H9 (cell line): ENCODE measurements at regions not wholly inside any gene's neighbourhood (a gene's known extent, or its start where the extent isn't known, plus 50 kb on each side); places are given as distances from the start of the nearest gene placed in this dataset.

Source experiments
- DNase-seq: peaks from one replicate; pipeline ENCODE4 v3.0.0-alpha.2; 2017
- H2AFZ ChIP-seq: one replicate; pipeline ENCODE4 v1.6.1; 2013; ENCODE audit warnings: mild to moderate bottlenecking, low read length, control low read depth, moderate library complexity
- H2AK5ac ChIP-seq: 2 replicates; pipeline ENCODE4 v1.6.1; 2013; ENCODE audit warnings: low read length, control low read depth, mixed read lengths; ENCODE audit not compliant: insufficient read length
- H2BK120ac ChIP-seq: one replicate; pipeline ENCODE4 v1.6.1; 2013; ENCODE audit warnings: low read depth, mild to moderate bottlenecking, low read length, control low read depth, inconsistent platforms; ENCODE audit not compliant: poor library complexity, severe bottlenecking
- H2BK12ac ChIP-seq: 2 replicates; pipeline ENCODE4 v1.6.1; 2013; ENCODE audit warnings: low read length, control low read depth, mixed read lengths, low read depth; ENCODE audit not compliant: insufficient read length
- H2BK15ac ChIP-seq: 2 replicates; pipeline ENCODE4 v1.6.1; 2013; ENCODE audit warnings: low read depth, low read length, control low read depth
- H2BK20ac ChIP-seq: one replicate; pipeline ENCODE4 v1.6.1; 2013; ENCODE audit warnings: low read depth, mild to moderate bottlenecking, low read length, control low read depth, inconsistent platforms; ENCODE audit not compliant: poor library complexity, severe bottlenecking
- H2BK5ac ChIP-seq: 2 replicates; pipeline ENCODE4 v1.6.1; 2013; ENCODE audit warnings: low read length, control low read depth, mixed read lengths; ENCODE audit not compliant: insufficient read length
- H3K14ac ChIP-seq: 2 replicates; pipeline ENCODE4 v1.6.1; 2013; ENCODE audit warnings: low read length, control low read depth; ENCODE audit not compliant: insufficient read depth
- H3K18ac ChIP-seq: 2 replicates; pipeline ENCODE4 v1.6.1; 2013; ENCODE audit warnings: low read depth, mild to moderate bottlenecking, mixed read lengths, low read length, control low read depth; ENCODE audit not compliant: insufficient read length
- H3K23ac ChIP-seq: 2 replicates; pipeline ENCODE4 v1.6.1; 2013; ENCODE audit warnings: low read length, control low read depth, mixed read lengths, low read depth; ENCODE audit not compliant: insufficient read length
- H3K23me2 ChIP-seq: 2 replicates; pipeline ENCODE4 v1.6.1; 2013; ENCODE audit warnings: low read depth, mild to moderate bottlenecking, mixed read lengths, low read length, control low read depth; ENCODE audit not compliant: insufficient read length, poor library complexity, severe bottlenecking
- H3K27ac ChIP-seq: 2 replicates; pipeline ENCODE4 v1.5.1; 2013; ENCODE audit warnings: low read length, control low read depth, mixed read lengths, low read depth; ENCODE audit not compliant: insufficient read length
- H3K27me3 ChIP-seq: 2 replicates; pipeline ENCODE4 v1.6.1; 2013; ENCODE audit warnings: low read length, control low read depth, inconsistent platforms; ENCODE audit not compliant: insufficient read depth
- H3K4ac ChIP-seq: 2 replicates; pipeline ENCODE4 v1.6.1; 2013; ENCODE audit warnings: low read depth, mild to moderate bottlenecking, control low read depth, inconsistent platforms, low read length, moderate library complexity
- H3K4me1 ChIP-seq: 2 replicates; pipeline ENCODE4 v1.6.1; 2013; ENCODE audit warnings: low read length, control low read depth, inconsistent platforms; ENCODE audit not compliant: insufficient read depth
- H3K4me2 ChIP-seq: 2 replicates; pipeline ENCODE4 v1.6.1; 2013; ENCODE audit warnings: low read length, control low read depth, mixed read lengths; ENCODE audit not compliant: insufficient read length, insufficient read depth
- H3K56ac ChIP-seq: 2 replicates; pipeline ENCODE4 v1.6.1; 2013; ENCODE audit warnings: low read depth, mild to moderate bottlenecking, mixed read lengths, low read length, control low read depth; ENCODE audit not compliant: insufficient read length
- H3K79me1 ChIP-seq: 2 replicates; pipeline ENCODE4 v1.6.1; 2013; ENCODE audit warnings: low read depth, mild to moderate bottlenecking, moderate library complexity, low read length, control low read depth, inconsistent platforms; ENCODE audit not compliant: insufficient read depth, poor library complexity, severe bottlenecking
- H3K79me2 ChIP-seq: 2 replicates; pipeline ENCODE4 v1.6.1; 2013; ENCODE audit warnings: low read length, control low read depth, inconsistent platforms; ENCODE audit not compliant: insufficient read depth
- H3K9ac ChIP-seq: 2 replicates; pipeline ENCODE4 v1.6.1; 2013; ENCODE audit warnings: low read length, control low read depth, mixed read lengths; ENCODE audit not compliant: insufficient read length; ENCODE audit errors: extremely low read depth
- H3K9me3 ChIP-seq: one replicate; pipeline ENCODE4 v1.6.1; 2013; ENCODE audit warnings: low read depth, low read length, inconsistent platforms; ENCODE audit not compliant: control insufficient read depth
- H3T11ph ChIP-seq: one replicate; pipeline ENCODE4 v1.6.1; 2013; ENCODE audit warnings: mild to moderate bottlenecking, low read length, control low read depth, inconsistent platforms
- H4K20me1 ChIP-seq: one replicate; pipeline ENCODE4 v1.6.1; 2013; ENCODE audit not compliant: control insufficient read depth, insufficient read length, insufficient read depth
- H4K5ac ChIP-seq: 2 replicates; pipeline ENCODE4 v1.6.1; 2013; ENCODE audit warnings: low read depth, mild to moderate bottlenecking, mixed read lengths, low read length, control low read depth; ENCODE audit not compliant: insufficient read length
- H4K8ac ChIP-seq: replicated peaks from 2 replicates; pipeline ENCODE4 v1.6.1; 2013; ENCODE audit warnings: low read length, control low read depth, mixed read lengths, low read depth; ENCODE audit not compliant: insufficient read length
- H4K91ac ChIP-seq: 2 replicates; pipeline ENCODE4 v1.6.1; 2013; ENCODE audit warnings: low read depth, mild to moderate bottlenecking, moderate library complexity, mixed read lengths, low read length, control low read depth; ENCODE audit not compliant: insufficient read length
- H3K27ac Mint-ChIP-seq, 3 experiments: 2 replicates in 2 of 3; 3 replicates in 1 of 3; pipeline ENCODE4 v1.8.0; 2020 to 2021; ENCODE audit warnings: mixed read lengths in 3 of 3, mild to moderate bottlenecking in 1 of 3, moderate library complexity in 1 of 3
- H3K27me3 Mint-ChIP-seq: 2 replicates; pipeline ENCODE4 v1.8.0; 2021; ENCODE audit warnings: low read depth, mild to moderate bottlenecking, moderate library complexity, mixed read lengths
- H3K36me3 Mint-ChIP-seq, 3 experiments: 2 replicates in 2 of 3; 3 replicates in 1 of 3; pipeline ENCODE4 v1.8.0; 2020 to 2021; ENCODE audit warnings: low read depth in 3 of 3, mixed read lengths in 3 of 3; ENCODE audit not compliant: insufficient read depth in 1 of 3
- H3K4me1 Mint-ChIP-seq, 2 experiments: 2 replicates each; pipeline ENCODE4 v1.8.0; 2020; ENCODE audit warnings: mixed read lengths in 2 of 2
- H3K4me3 Mint-ChIP-seq, 2 experiments: 2 replicates in 1 of 2; 3 replicates in 1 of 2; pipeline ENCODE4 v1.8.0; 2020 to 2021; ENCODE audit warnings: mild to moderate bottlenecking in 2 of 2, mixed read lengths in 2 of 2, moderate library complexity in 1 of 2
- H3K9me3 Mint-ChIP-seq, 2 experiments: 2 replicates in 1 of 2; 3 replicates in 1 of 2; pipeline ENCODE4 v1.8.0; 2020; ENCODE audit warnings: mild to moderate bottlenecking in 2 of 2, mixed read lengths in 2 of 2, moderate library complexity in 1 of 2
- WGBS: extraction: QIAGEN DNeasy Blood & Tissue Kit; methylation state at CpG from one replicate; pipeline ENCODE4 v1.1.7; 2013; ENCODE audit warnings: missing lambda C conversion rate, low lambda C conversion rate, mixed read lengths; ENCODE audit not compliant: insufficient read length; ENCODE audit errors: extremely low coverage; 5-methylcytosine and 5-hydroxymethylcytosine counted together
- TF ChIP-seq, protein P1 (sequence below): fragments of 200-600 bp; sonication (generic); conservative IDR thresholded peaks from 3 replicates; pipeline ENCODE4 v1.8.0; 2021; ENCODE audit warnings: antibody characterized with exemption, mild to moderate bottlenecking

DNA sequence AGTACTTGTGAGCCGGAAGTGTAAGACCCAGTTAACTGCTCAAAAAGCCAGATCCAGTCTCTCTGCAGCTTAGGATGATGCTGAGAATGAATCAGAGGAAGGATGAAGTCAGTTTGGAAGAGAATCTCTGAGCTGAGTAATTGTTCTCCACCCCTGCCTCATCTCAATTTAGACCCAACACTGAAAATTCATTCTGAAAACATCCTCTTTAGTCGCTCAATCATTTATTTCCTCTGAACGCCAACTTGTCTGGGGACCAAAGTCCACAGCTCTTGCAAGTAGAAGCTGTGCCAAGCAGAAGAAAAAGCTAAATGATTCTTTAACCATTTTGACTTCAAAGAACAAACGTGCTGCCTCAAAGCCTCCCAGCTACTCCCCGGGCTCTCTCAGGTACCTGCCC, 177.1 kb upstream of the KLHL29 start:
- Histone ChIP-seq H4K91ac (no peak overlapping the region), H4K8ac (no peak overlapping the region), H3K79me2 (no peaks in the 10 kb centered on the region), H3K23ac (no peak overlapping the region), H3K4me2 (no peak overlapping the region), H2AK5ac (no peak overlapping the region), H3K23me2 (no peaks in the 10 kb centered on the region), H2BK120ac (no peak overlapping the region), H3K56ac (no peak overlapping the region), H2BK5ac (no peak overlapping the region), H3K18ac (no peak overlapping the region), H3T11ph (no peak overlapping the region), H2BK15ac (no peak overlapping the region), H3K79me1 (no peaks in the 10 kb centered on the region), H2BK20ac (no peak overlapping the region), H3K9me3 (no peaks in the 10 kb centered on the region), H4K20me1 (no peaks in the 10 kb centered on the region), H3K14ac (no peak overlapping the region), H2BK12ac (no peak overlapping the region), H3K4me1 (0 out of 2 replicates have a peak, but pooled peaks cover 2% of the 10 kb centered on the region), H3K27me3 (no peaks in the 10 kb centered on the region), H3K9ac (no peak overlapping the region), H2AFZ (no peak overlapping the region), H3K27ac (no peak overlapping the region), H3K4ac (no peak overlapping the region), H4K5ac (no peak overlapping the region)
- Mint-ChIP-seq H3K4me1 (peaks cover 4% of the 10 kb centered on the region in 2 experiments), H3K4me3 (no peak overlapping the region), H3K27ac (no peak overlapping the region), H3K27me3 (peaks cover 6% of the 10 kb centered on the region; the same call in 1 of the 2 replicates), H3K9me3 (peaks cover 0 to 3% of the 10 kb centered on the region in 2 experiments; a peak in 2 of 5 replicates), H3K36me3 (peaks cover 0 to 3% (median 0%) of the 10 kb centered on the region in 3 experiments; a peak in 2 of 7 replicates)
- WGBS = no CpG with 5 or more reads among the region's 5 CpGs
- no peak for DNase-seq
- TF ChIP-seq, protein P1, sequence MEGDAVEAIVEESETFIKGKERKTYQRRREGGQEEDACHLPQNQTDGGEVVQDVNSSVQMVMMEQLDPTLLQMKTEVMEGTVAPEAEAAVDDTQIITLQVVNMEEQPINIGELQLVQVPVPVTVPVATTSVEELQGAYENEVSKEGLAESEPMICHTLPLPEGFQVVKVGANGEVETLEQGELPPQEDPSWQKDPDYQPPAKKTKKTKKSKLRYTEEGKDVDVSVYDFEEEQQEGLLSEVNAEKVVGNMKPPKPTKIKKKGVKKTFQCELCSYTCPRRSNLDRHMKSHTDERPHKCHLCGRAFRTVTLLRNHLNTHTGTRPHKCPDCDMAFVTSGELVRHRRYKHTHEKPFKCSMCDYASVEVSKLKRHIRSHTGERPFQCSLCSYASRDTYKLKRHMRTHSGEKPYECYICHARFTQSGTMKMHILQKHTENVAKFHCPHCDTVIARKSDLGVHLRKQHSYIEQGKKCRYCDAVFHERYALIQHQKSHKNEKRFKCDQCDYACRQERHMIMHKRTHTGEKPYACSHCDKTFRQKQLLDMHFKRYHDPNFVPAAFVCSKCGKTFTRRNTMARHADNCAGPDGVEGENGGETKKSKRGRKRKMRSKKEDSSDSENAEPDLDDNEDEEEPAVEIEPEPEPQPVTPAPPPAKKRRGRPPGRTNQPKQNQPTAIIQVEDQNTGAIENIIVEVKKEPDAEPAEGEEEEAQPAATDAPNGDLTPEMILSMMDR = no peak
